ENCODE measurements at regions not wholly inside any gene's neighbourhood (a gene's known extent, or its start where the extent isn't known, plus 50 kb on each side); places are given as distances from the start of the nearest gene placed in this dataset.
"Not testable (repeated sequence)": the region's sequence is repeated elsewhere in the genome, so short reads cannot be mapped to it uniquely, and the experiment has no call there.

- DNase-seq: peak; percentile 12
Measured at GRCh38 chr4:158313566-158313965, 103.3 kb downstream of the TMEM144 start.

DNA sequence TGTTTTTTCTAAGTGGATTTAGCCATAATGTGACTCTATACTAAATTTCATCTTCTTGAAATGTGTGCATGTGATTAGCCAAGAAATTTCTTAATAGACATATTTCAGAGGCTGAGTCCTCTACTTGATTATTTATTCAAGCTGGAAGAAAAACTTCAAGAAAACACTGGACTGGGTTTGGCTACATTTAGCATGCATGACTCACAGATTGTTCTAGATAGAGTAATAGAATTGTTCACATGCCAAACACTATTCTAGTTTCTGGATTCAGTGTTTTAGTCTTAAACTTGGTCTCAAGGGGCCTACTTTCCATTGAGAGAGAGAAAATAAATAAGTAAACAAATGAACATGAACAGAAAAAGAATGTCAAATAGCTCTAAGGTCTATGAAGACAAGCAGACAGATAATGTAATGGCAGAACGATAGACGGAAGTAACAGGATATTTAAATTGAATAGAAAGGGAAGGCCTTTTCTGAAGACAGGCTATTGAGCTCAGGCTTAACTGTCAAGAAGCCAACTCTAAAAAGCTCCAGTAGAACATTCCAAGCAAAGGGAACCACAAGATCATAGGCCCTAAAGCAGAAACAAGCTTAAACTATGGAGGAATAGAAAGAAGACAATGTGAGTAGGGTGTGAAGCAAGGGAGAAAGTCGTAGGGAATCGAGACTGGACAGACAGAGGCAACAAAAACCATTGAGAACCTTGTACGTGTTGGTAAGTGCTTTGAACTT, 104.6 kb downstream of the TMEM144 start:
- peak; percentile 93 for DNase-seq

GRCh38 chr4:158315706-158316105, 105.4 kb downstream of the TMEM144 start:
- peak; percentile 68 for DNase-seq

- DNase-seq: peak; percentile 2
Measured at GRCh38 chr4:158316264-158316663, 106.0 kb downstream of the TMEM144 start.

- no peak for DNase-seq
Measured at GRCh38 chr4:158319880-158320279, 109.6 kb downstream of the TMEM144 start.

DNA sequence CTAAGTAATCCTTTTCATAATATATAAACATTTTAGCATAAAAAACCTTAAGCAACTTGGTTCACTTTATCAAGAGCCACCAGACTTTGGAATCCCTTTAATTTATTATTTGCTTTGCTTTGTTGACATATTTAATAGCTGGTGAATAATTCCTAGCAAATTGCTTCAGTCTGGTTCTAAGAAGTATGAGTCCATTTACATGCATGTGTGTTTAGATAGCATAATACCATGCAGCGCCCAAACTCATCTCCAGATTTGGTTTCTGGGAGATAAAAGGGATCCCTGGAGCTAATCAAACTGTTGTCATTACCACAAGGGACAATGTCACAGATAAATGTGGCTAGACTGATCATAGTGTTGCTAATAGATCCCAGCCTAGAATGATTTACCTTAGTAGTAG, 111.8 kb downstream of the TMEM144 start:
- no peak for DNase-seq

DNA sequence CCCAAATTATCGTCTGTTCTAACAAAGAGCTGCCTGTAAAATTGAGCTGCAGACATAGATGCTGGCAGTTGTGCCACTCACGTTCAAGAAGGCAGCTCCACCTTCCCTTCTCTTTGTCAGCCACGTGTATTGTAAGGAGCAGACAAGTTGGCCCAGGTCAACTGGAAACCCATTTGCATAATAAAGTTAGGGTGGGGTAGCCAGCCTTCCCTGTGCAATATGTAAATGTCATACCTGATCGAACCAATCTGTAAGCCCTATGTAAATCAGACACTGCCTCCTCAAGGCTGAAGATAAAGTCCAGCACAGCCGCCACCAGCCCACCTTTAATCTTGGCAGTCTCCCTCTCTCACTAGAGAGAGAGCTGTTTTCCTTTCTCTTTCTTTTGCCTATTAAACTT, 117.2 kb downstream of the TMEM144 start:
- no peak for DNase-seq

GRCh38 chr4:158331863-158332262, 121.6 kb downstream of the TMEM144 start:
- no peak for DNase-seq

DNA sequence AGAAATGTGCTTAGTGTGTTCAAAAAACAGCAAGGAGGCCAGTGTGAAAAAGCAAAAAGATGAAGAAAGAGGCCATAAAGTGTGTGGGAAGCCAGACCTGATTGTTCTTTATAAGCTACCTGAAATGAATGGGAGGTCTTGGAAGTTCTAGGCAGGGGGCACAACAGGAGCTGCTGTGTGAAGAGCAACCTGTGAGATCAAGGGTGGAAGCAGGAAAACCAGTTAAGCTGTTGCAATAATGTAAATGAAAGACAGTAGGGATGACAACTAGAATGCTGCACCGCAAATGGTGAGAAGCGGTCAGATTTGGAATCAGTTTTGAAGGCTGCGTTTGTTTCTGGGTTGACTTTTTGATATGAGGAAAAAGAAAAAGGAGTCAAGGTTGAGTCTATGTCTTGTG, 123.5 kb downstream of the TMEM144 start:
- DNase-seq: no peak

DNA sequence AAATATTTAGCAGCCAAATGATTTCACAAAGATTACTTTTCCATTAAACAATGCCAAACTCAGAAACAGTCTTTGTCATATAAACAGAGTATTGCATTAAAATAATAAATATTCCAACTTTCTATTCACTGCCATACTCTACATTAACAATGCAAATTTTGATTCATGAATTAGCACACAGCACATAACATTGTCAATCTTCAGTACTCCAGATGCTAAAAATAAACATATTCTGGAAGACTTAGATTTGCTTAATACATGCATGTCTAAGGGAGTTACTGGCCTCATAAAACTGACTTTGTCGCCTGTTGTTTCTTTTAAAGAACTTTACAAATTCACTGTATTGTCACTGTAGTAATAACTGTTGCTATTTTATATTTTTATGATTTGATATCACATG, 131.6 kb downstream of the TMEM144 start:
- DNase-seq: no peak

DNA sequence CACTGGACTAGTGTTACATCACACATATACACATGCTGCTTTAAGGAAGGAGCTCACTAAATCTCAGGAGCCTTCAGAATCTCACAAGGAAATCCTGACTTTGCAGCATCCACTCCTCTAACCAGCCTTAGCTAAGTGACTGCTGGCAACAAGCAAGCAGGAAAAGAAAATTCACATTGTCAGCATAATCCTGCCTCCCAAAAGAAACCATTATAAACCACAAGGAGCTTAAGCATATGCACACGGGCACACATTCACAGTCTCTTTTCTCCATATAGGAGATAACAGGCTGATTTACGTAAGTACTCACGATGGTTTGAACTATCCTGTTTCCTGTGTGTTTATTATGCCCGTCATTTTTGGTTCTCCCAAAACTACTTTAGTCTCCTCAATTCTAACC, 136.3 kb downstream of the TMEM144 start:
- DNase-seq: no peak

GRCh38 chr4:158347556-158347955, 137.3 kb downstream of the TMEM144 start:
- no peak for DNase-seq

DNA sequence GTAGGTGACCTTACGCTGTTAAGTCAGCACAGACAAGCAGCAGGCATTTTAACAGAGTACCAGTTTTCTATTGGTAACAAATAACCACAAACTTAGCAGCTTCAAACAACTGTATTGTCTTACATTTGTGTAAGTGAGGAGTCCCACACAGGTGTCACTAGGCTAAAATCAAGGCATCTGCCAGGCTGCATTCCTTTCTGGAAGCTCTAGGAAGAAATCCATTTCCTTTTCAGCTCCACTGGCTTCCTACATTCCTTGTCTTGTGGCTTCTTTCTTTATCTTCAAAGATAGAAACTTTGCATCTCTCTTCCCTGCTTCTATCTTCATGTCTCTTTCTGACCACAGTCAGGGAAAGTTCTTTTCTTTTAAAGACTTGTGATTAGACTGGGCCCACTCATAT, 139.9 kb downstream of the TMEM144 start:
- DNase-seq: no peak

DNA sequence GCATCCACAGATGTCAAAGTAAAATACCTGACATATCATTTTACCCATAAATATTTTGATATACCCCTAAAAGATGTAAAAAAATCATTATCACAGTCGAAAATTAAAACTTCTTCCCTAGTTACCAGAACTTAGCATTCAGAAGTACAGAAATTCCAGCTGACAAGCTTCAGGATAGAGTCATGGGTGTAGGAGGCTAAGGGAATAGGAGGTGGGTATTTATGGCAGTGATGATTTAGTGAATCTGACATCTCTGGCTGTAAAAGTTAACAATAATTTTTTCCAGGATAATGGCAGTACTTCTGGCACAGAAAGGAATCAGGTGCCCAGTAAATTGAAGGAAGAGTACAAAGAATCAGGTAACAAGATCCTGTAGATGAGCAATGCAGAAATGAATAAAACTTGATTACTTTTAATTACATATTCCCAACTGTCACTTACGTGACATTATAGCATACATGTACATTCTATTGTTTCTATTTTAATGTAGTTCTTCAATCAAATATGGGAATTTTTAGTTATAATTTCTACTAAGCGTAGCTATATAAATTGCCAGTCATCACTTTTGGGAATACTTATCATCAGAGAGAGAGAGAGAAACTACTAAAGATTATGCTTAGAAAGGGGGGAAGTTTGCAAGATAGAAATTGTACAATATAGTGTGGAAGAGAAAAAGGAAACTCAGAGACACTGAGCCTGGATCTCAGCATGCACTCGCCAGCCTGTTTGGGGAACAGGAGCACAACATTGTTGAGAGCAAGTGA, 143.4 kb downstream of the TMEM144 start:
- DNase-seq: no peak

- no peak for DNase-seq
Measured at GRCh38 chr4:158356301-158356700, 146.0 kb downstream of the TMEM144 start.

DNA sequence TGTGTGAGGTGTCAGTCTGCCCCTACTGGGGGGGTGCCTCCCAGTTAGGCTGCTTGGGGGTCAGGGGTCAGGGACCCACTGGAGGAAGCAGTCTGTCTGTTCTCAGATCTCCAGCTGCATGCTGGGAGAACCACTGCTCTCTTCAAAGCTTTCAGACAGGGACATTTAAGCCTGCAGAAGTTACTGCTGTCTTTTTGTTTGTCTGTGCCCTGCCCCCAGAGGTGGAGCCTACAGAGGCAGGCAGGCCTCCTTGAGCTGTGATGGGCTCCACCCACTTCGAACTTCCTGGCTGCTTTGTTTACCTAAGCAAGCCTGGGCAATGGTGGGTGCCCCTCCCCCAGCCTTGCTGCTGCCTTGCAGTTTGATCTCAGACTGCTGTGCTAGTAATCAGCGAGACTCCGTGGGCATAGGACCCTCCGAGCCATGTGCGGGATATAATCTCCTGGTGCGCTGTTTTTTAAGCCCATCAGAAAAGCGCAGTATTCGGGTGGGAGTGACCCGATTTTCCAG, 153.7 kb upstream of the RXFP1 start:
- not testable (repeated sequence) for DNase-seq

DNA sequence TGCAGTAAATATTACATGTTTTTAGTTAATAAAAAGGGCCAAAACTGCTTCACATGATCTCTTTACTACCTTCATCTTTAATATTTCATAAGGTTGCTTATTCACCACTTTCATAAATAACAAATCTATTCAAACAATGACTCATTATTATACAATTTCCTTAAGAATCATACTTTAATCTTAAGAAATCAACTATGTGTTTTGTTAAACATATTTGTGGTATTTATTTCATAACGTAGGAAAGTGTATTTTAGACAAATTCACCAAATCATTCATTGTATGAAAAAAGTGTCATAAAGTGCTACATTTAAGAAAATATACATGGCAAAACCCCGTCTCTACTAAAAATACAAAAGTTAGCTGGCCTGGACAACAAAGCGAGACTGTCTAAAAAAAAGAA, 150.5 kb upstream of the RXFP1 start:
- DNase-seq: peak; percentile 82

- no peak for DNase-seq
Measured at GRCh38 chr4:158374318-158374717, 147.4 kb upstream of the RXFP1 start.

DNA sequence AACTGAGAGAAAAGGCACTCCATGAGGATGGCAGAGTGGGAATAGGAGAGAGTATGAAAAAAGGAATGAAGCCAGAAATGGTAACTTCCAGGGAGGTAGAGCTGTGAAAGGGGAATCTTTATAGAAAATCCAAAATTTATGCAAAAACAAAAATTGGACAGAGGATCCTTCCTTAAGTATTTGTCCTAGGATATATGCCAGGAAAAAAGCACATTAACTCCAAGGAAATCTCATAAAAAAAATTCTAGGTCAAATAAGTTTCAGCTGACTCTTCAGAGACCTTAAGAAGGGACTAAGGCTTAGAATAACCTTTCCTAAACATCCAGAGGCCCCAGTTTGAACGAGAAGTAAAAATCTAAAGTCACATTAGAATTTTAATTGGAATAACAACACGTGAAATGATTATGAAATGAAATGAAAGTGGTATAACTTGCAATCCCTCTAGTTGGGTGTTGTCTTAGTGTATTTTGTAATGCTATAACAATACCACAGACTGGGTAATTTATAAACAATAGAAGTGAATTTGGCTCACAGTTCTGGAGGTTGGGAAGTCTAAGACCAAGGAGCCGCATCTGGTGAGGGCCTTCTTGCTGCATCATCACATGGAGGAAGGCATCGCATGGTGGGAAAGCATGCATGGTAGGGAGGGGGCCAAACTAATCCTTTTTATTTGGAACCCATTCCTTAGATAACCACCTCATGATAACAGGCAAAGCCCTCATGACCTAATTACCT, 145.4 kb upstream of the RXFP1 start:
- DNase-seq: no peak

DNA sequence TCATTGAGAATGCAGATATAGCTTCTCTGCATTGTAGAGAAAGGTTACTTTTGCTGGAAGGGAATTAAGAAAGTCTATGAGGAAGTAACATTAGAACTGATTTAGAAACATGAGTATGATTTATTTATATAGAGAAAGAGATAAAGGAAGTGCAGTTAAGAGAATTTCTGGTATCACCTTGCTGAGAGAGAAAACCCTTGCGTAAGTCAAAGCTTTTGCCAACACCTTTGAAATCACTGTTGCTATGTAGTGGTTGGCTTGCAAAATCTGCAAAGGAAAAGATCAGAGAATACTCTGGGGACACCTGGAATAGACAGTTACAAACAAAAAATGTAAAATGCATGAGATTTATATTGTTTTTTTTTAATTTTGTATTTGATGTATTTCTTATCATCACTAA, 137.3 kb upstream of the RXFP1 start:
- no peak for DNase-seq

DNA sequence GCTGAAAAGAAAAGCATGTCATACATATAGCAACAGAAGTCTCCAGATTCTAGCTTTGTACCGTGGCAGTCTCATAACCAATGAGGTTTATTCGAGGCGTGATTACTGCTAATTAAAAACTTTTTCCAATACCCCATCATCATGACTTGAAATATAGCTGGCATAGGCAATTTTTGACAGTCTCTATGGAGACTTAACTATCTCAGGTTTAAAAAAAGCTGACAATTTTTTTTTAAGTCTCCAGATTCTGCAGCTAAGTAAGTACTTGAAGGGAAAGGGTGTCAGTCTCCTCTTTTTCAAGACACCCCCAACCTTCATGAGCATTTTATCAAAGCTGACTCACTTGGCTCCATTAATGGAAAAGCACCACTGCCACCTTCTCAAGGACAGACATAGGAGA, 126.3 kb upstream of the RXFP1 start:
- no peak for DNase-seq

DNA sequence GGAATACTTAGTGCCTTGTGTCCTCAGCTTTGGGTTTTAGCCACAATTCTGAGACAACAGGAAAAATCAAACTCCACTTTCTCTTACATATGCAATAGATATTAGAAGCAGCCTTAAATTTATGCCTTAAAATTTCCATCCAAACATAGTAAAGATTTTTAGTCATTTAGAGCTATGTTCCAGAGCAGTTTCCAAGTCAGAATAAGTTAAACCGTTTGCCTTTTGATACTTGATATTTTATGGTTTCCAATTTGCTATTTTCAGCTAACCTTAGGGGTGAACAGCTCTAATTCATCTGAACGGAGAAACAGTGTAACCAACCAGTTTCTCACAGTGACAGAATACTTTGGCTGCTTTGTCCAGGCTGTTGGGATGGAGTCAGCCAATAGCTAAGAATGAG, 125.8 kb upstream of the RXFP1 start:
- DNase-seq: no peak

DNA sequence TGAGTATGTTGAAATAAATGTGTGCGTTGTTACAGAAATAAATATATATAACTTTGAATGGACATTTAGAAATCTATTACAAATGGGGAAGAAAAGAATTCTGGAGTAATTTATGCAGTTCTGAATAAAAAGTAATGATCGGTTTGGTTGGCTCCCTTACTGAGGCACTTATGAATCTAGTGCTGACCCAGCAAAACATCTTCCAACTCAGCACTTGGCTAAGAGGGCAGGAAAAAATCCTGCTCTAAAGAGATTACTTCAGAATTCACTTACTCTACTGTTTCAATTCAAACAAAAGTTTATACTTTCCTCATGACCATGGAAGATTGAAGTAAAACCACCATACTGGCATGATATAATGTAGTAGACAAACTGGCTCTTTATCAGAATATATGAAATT, 123.9 kb upstream of the RXFP1 start:
- no peak for DNase-seq

- not testable (repeated sequence) for DNase-seq
Measured at GRCh38 chr4:158407961-158408360, 113.7 kb upstream of the RXFP1 start.

All from HCEC 1CT (cell line).